Parathyroid adenoma (tissue), 2 donors: ENCODE measurements at regions not wholly inside any gene's neighbourhood (a gene's known extent, or its start where the extent isn't known, plus 50 kb on each side); places are given as distances from the start of the nearest gene placed in this dataset.

Experiments used
- H2AFZ ChIP-seq: fragments of 300-600 bp; sonication (generic); one replicate; pipeline ENCODE4 v1.7.0; 2017; ENCODE audit warnings: antibody characterized with exemption, mild to moderate bottlenecking
- H3K27ac ChIP-seq: fragments of 300-600 bp; sonication (generic); one replicate; pipeline ENCODE4 v1.7.0; 2017
- H3K27me3 ChIP-seq: fragments of 300-600 bp; sonication (generic); one replicate; pipeline ENCODE4 v1.7.0; 2017; ENCODE audit warnings: low read length; ENCODE audit not compliant: control insufficient read depth, insufficient read depth
- H3K36me3 ChIP-seq: fragments of 300-600 bp; sonication (generic); one replicate; pipeline ENCODE4 v1.7.0; 2017; ENCODE audit warnings: low read length; ENCODE audit not compliant: control insufficient read depth, insufficient read depth
- H3K4me1 ChIP-seq: fragments of 300-600 bp; sonication (generic); one replicate; pipeline ENCODE4 v1.7.0; 2017; ENCODE audit warnings: control low read depth
- H3K4me2 ChIP-seq: fragments of 300-600 bp; sonication (generic); one replicate; pipeline ENCODE4 v1.7.0; 2017; ENCODE audit warnings: low read length
- H3K4me3 ChIP-seq: fragments of 300-600 bp; sonication (generic); one replicate; pipeline ENCODE4 v1.7.0; 2017; ENCODE audit warnings: low read depth, low read length
- H3K79me2 ChIP-seq: fragments of 300-600 bp; sonication (generic); one replicate; pipeline ENCODE4 v1.7.0; 2017; ENCODE audit warnings: control low read depth
- H3K9ac ChIP-seq: fragments of 300-600 bp; sonication (generic); one replicate; pipeline ENCODE4 v1.7.0; 2017; ENCODE audit warnings: mild to moderate bottlenecking
- H3K9me3 ChIP-seq: fragments of 300-600 bp; sonication (generic); one replicate; pipeline ENCODE4 v1.7.0; 2017; ENCODE audit warnings: low read length; ENCODE audit not compliant: control insufficient read depth
- CTCF ChIP-seq: fragments of 300-600 bp; sonication (generic); IDR thresholded peaks from one replicate; pipeline ENCODE4 v1.7.0; 2017; ENCODE audit warnings: antibody characterized with exemption, mild to moderate bottlenecking
- donor health status: primary hyperparathyroidism.

GRCh38 chrX:125203365-125203736 is 116.3 kb upstream of the TEX13C start:
- TF ChIP-seq CTCF = no peak
- Histone ChIP-seq H3K79me2 (no peaks in the 10 kb centered on the region), H3K9ac (no peak overlapping the region), H3K9me3 (no peaks in the 10 kb centered on the region), H3K4me1 (no peaks in the 10 kb centered on the region), H3K27ac (peak overlapping the region; percentile 27), H3K4me3 (peak overlapping the region; percentile 60), H2AFZ (peak overlapping the region; percentile 82), H3K36me3 (no peaks in the 10 kb centered on the region), H3K27me3 (no peaks in the 10 kb centered on the region), H3K4me2 (peak overlapping the region; percentile 76)

DNA sequence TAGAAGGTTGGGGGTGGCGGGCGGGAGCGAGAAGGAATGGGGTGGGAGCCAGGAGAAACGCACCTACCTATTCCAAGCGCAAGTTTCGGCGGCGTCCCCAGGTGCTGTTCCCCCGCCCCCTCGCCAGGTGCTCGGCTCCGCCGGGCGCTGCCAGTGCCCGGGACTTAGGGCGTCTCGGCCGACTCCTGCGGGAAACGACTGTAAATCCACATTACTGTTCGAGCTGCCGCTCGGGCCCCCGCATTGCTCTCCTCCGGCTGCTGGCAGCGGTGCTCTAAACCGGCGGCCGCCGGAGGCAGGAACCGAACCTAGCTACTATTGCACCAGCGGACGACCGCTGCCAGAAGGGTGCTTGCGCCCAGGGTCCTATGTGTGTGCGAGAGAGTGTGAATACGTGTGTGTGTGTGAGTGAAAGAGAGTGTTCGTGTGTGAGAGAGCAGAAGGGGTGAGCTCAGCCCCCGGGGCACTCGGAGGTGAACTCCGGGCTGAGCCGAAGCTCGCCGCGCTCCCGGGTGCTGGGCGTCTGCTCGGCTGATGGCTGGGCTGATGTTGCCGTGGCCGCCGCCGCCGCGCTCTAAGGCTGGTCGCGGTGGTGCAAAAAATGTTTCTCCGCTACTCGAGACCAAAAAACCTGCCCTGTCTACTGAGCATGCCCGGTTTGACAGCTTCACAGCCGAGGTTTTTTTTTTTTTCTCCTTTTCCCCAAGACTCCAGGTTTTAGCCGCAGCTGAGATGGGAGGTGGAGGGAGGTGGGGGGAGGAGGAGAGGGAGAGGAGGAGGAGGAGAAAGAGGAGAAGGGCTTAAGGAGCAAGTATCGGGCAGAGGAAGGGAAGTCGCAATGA is 115.7 kb upstream of the TEX13C start:
- Histone ChIP-seq H3K36me3 (no peaks in the 10 kb centered on the region), H3K4me2 (peak overlapping the region; percentile 76), H3K9ac (no peak overlapping the region), H3K4me1 (no peaks in the 10 kb centered on the region), H2AFZ (peak overlapping the region; percentile 82), H3K9me3 (no peaks in the 10 kb centered on the region), H3K27ac (peak overlapping the region; percentile 88), H3K79me2 (no peaks in the 10 kb centered on the region), H3K27me3 (no peaks in the 10 kb centered on the region), H3K4me3 (peak overlapping the region; percentile 60)
- no peak for TF ChIP-seq CTCF

DNA sequence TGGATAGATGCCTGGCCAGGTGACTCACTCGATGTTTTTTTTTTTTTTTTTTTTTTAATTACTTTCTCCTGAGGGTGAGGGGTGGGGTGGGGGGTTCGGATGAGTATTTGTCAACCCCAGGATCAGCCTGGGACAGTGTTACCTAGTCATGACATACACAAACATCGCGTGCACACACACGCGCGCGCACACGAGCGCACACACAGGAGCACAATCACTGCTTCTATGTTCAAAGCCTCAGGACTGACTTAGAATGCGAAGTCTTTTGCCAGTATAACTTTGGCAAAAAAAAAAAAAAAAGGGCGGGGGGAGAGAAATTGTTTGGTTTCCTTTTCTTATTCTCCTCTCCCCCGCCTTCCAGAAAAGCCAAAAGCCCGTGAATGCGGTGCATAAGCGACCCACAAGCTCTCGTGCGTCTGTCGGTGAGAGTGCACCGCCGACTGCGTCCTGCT is 115.0 kb upstream of the TEX13C start:
- Histone ChIP-seq H3K4me3 (peak overlapping the region; percentile 60), H3K4me2 (peak overlapping the region; percentile 76), H3K27ac (peak overlapping the region; percentile 88)

DNA sequence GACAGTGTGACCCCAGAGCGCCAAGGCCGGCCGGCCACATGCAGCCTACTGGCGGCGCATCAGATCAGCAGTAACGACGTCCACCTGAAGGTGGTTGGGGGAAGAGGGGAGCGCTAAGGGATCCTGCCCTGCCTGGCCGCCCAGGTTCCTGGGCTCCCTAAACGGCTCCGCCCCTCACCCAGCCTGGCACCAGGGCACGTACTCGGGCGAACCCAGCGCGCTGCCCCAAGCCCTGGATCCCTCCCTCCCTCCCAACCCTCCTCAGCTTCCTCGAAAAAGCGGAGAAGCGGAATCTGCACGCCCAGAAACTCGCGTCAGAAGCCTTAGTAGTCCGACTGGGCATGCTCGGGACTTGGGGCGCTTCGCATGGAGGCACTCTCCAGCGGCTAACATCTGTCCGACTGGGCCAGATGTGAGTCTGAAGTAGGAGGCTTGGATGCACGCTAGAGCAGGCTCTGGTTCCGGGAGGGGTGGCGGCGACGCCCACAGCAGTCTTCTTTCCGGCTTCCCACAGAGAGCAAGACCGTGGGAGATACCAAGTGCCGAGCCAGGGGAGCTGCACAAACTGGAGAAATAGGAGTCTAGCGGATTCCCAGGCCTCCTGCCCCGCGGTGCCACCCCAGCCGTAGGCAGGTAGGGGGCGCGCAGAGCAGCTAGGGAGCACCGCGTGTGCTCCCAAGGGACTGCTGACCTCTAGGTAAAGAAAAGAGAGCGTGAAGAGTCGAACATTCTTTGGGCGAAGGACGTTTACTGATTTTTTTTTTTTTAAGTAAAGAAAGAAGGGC is 114.3 kb upstream of the TEX13C start:
- H3K4me1 ChIP-seq = no peaks in the 10 kb centered on the region
- H3K79me2 ChIP-seq = no peaks in the 10 kb centered on the region
- H3K27me3 ChIP-seq = no peaks in the 10 kb centered on the region
- H3K9ac ChIP-seq = no peak overlapping the region
- H2AFZ ChIP-seq = peak overlapping the region; percentile 82
- H3K27ac ChIP-seq = peak overlapping the region; percentile 88
- H3K4me2 ChIP-seq = peak overlapping the region; percentile 76
- H3K4me3 ChIP-seq = peak overlapping the region; percentile 60
- TF ChIP-seq CTCF = no peak
- H3K36me3 ChIP-seq = no peaks in the 10 kb centered on the region
- no peaks in the 10 kb centered on the region for H3K9me3 ChIP-seq

More for the DNA sequence above, 115.0 kb upstream of the TEX13C start:
- peak overlapping the region; percentile 82 for H2AFZ ChIP-seq
- no peaks in the 10 kb centered on the region for H3K27me3 ChIP-seq
- TF ChIP-seq CTCF = no peak
- no peak overlapping the region for H3K9ac ChIP-seq
- no peaks in the 10 kb centered on the region for H3K9me3 ChIP-seq
- H3K4me1 ChIP-seq = no peaks in the 10 kb centered on the region
- H3K79me2 ChIP-seq = no peaks in the 10 kb centered on the region
- no peaks in the 10 kb centered on the region for H3K36me3 ChIP-seq
